Upper lobe of right lung (tissue), 1 donor: ENCODE measurements at regions not wholly inside any gene's neighbourhood (a gene's known extent, or its start where the extent isn't known, plus 50 kb on each side); places are given as distances from the start of the nearest gene placed in this dataset.

Experiments used
- ATAC-seq: fragments of 200-7000 bp; cut with Tn5 transposase; one replicate; pipeline ENCODE4 v1.9.1; 2020; ENCODE audit warnings: mild to moderate bottlenecking, moderate library complexity
- DNase-seq: peaks from one replicate; pipeline ENCODE4 v3.0.0-alpha.2; 2020
- H3K27ac ChIP-seq: fragments of 200-600 bp; one replicate; pipeline ENCODE4 v1.8.0; 2022
- H3K27me3 ChIP-seq: fragments of 200-600 bp; one replicate; pipeline ENCODE4 v1.8.0; 2022; ENCODE audit warnings: mild to moderate bottlenecking
- H3K36me3 ChIP-seq: fragments of 200-600 bp; one replicate; pipeline ENCODE4 v1.8.0; 2022
- H3K4me1 ChIP-seq: fragments of 200-600 bp; one replicate; pipeline ENCODE4 v1.8.0; 2022
- H3K4me3 ChIP-seq: fragments of 200-600 bp; one replicate; pipeline ENCODE4 v1.8.0; 2022; ENCODE audit warnings: mild to moderate bottlenecking
- H3K9me3 ChIP-seq: fragments of 200-600 bp; one replicate; pipeline ENCODE4 v1.8.0; 2022
- intact Hi-C: fragments of 100-400 bp; cut with DNase I; formaldehyde crosslinking; loops from one replicate; pipeline ENCODE4 v1.11.0; 2022
- TF ChIP-seq, protein P1 (sequence below): fragments of 200-600 bp; IDR thresholded peaks from one replicate; pipeline ENCODE4 v1.8.0; 2022; ENCODE audit warnings: antibody characterized with exemption
- donor health status: DM: no; HTN: yes; CAD: no; lungs with severe emphysema.

DNA sequence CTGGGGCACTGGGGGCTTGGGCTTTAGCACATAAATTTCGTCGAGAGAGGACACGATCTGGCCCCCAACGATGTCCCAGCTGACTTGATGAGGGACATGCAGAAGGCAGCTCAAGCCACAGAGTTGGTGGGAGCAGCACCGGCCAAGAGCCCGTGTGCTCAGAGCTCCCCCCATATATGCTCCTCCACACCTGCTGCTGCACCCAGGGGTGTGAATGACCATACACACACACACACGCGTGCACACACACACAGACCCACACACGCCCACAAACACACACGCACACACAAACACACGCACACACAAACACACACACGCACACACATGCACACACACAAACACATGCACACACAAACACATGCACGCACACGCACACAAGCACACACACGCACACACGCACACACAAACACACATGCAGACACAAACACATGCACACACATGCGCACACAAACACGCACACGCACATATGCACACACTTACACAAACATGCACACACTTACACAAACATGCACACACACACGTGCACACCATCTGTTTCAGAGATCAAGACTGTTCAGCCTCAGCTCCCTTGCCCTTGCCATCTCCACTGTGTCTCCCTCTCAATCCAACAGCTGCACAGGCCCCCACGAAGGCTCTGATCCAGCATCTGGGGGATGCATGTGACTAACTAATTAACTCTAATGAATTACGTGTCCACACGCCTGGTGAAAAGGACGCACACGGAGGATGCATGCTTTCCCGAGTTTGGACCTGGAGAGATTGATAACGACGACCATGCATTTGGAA is 85.6 kb upstream of the TNRC6C start:
- peaks cover 4% of the 10 kb centered on the region for H3K4me1 ChIP-seq
- no peaks in the 10 kb centered on the region for H3K36me3 ChIP-seq
- no peak overlapping the region for H3K4me3 ChIP-seq
- intact Hi-C loops, result no loop called here
- TF ChIP-seq, protein P1, sequence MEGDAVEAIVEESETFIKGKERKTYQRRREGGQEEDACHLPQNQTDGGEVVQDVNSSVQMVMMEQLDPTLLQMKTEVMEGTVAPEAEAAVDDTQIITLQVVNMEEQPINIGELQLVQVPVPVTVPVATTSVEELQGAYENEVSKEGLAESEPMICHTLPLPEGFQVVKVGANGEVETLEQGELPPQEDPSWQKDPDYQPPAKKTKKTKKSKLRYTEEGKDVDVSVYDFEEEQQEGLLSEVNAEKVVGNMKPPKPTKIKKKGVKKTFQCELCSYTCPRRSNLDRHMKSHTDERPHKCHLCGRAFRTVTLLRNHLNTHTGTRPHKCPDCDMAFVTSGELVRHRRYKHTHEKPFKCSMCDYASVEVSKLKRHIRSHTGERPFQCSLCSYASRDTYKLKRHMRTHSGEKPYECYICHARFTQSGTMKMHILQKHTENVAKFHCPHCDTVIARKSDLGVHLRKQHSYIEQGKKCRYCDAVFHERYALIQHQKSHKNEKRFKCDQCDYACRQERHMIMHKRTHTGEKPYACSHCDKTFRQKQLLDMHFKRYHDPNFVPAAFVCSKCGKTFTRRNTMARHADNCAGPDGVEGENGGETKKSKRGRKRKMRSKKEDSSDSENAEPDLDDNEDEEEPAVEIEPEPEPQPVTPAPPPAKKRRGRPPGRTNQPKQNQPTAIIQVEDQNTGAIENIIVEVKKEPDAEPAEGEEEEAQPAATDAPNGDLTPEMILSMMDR, result no peak
- H3K9me3 ChIP-seq, result no peaks in the 10 kb centered on the region
- no peak overlapping the region for H3K27ac ChIP-seq
- ATAC-seq, result no peak
- DNase-seq, result peak; percentile 37
- no peaks in the 10 kb centered on the region for H3K27me3 ChIP-seq

DNA sequence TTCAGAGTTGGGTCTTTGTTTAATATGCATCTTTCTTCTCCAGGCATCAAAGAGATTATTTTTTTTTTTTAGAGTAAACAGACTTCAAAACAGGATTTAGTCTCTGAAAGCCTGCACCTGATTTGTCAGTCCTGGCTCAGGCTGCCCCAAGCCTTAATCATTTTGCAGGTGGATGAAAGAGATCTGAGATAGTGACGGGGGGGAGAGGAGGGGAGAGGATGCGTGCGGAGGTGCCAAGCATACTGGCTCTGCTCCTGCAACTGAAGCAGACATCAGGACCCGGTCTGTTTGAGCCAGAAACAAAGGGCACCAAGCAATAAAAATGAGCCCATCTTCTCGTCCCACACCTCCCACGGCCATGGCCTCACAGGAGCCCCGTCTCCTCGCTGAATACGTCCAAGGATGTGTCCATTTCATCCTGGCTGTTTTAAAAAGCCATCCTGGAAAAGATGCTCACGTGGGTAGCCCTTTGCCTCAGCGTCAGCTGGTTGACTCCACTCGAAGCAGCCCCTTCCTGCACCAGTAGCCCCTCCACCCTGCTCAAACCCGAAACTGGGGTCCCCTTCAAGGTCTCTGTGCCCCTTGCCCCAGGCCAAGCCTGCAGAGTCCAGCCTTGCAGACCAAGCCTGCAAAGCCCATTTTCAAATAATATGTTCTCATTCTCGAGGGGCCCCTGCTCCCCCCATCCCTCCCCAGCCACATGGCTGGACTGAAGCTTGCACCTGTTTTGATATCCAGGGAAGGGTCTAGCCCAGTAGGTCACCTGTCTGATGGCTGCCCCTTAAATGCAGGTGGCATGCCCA is 84.8 kb upstream of the TNRC6C start:
- Histone ChIP-seq H3K36me3 (no peaks in the 10 kb centered on the region), H3K9me3 (no peaks in the 10 kb centered on the region), H3K4me3 (no peak overlapping the region), H3K4me1 (peaks cover 4% of the 10 kb centered on the region), H3K27ac (no peak overlapping the region), H3K27me3 (no peaks in the 10 kb centered on the region)
- ATAC-seq (no peak), DNase-seq (peak; percentile 35)
- TF ChIP-seq, protein P1, result no peak
- intact Hi-C loops, result no loop called here

DNA sequence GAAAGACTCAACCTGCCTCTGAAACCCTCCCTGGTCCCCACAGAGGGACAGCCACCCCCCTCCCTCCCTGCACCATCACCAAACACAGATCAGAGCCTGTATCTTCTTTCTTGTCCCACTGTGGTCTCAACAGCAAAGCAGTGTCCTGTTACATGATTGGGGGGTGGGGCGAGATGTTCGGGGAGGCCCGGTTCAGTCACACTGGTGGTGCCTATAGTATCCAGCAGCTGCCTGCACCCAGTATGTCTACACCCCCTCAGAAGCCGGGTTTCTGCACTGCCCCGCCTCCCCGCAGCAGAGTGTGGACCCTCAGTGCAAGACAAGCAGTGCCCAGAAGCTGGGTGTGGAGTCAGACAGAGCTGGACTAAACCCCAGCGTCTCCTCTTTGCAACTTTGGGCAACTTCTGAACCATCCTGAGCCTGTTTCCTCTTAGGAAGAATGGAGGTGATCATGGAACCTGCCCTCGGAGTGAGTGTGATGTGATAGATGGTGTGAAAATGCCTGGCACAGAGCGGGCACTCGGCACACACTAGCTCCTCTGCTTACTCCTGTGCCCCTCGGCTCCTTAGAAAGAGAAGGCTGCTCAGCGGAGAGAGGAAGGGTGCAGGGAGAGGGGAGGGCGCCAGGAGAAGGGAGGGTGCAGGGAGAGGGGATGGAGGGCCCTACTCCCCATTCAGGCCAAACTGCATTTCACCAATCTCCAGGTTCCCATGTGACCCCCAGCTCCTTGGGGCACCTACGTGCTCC is 84.0 kb upstream of the TNRC6C start:
- Histone ChIP-seq H3K36me3 (no peaks in the 10 kb centered on the region), H3K9me3 (no peaks in the 10 kb centered on the region), H3K27me3 (no peaks in the 10 kb centered on the region), H3K27ac (no peak overlapping the region), H3K4me3 (no peak overlapping the region), H3K4me1 (peaks cover 1% of the 10 kb centered on the region)
- intact Hi-C loops, result no loop called here
- TF ChIP-seq, protein P1, result no peak
- DNase-seq (peak; percentile 3), ATAC-seq (no peak)

DNA sequence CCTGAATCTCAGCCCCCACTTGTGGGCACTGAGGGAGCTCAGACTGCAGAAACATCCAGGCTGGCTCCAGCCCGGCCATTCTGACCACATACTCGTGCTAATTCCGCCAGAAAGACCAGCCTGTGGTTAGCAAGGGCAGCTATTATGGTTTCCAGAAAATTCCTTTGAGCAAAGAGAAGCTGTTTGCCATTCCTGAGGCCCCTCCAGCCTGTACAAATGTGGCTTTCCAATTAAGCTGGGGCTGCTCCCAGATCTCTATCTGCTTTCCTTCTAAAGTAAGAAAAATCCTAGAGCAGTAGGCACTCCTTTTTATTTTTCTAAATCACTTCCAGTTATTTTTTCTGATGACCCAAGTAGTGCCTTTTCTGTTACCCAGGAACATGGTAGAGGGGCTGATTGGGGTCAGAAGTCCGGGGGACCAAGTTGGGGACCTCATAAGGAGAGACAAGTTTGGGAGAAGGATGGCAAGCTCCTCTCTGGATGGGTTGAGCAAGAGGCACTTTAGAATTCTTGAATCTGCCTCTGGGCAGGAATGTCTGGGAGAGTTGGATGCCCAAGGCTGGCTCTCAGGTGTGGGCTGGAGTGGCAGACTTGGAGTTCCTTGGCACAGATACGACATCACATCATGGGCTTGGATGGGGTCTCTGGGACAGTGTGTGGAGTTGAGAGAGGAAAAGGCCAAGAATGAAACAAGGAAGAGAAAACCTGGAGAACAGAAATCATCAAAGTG is 83.3 kb upstream of the TNRC6C start:
- Histone ChIP-seq H3K27ac (no peak overlapping the region), H3K4me1 (no peaks in the 10 kb centered on the region), H3K4me3 (no peak overlapping the region), H3K9me3 (no peaks in the 10 kb centered on the region), H3K27me3 (no peaks in the 10 kb centered on the region), H3K36me3 (no peaks in the 10 kb centered on the region)
- TF ChIP-seq, protein P1, result no peak
- intact Hi-C loops, result no loop called here
- no peak for ATAC-seq
- no peak for DNase-seq

DNA sequence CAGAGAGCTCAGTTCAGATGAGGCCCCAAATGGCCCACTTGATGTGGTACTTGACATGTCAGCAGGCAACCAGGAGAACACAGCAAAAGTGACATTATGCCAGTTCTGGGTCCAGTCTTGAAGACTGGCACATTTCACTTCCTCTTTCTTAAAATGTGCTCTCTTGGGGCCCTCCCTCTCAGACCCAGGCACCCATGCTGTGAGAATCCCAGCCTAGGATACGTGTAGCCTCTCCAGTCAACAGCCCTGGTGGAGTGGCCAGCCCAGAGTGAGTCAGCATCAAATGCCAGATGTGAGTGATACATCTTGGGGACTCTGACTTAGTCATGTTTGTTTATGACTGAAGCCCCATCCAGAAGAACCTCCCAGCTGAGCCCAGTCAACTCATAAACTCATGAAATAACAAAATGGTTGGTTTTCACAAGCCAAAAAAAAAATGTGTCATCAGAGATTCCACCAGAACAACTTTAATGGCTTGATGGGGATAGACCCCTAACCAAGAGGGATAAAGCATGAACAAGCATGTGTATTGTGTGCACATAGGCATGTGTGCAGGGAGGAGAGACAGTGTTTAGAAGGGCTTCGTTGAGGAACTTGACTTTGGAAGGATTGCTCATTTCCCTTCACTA is 82.5 kb upstream of the TNRC6C start:
- Histone ChIP-seq H3K9me3 (no peaks in the 10 kb centered on the region), H3K27ac (no peak overlapping the region), H3K27me3 (no peaks in the 10 kb centered on the region), H3K4me1 (peaks cover under 1% of the 10 kb centered on the region), H3K4me3 (no peak overlapping the region), H3K36me3 (no peaks in the 10 kb centered on the region)
- TF ChIP-seq, protein P1, result no peak
- ATAC-seq (no peak), DNase-seq (no peak)
- intact Hi-C loops, result no loop called here
